ENCODE measurements at regions not wholly inside any gene's neighbourhood (a gene's known extent, or its start where the extent isn't known, plus 50 kb on each side); places are given as distances from the start of the nearest gene placed in this dataset.

GRCh38 chr4:24372341-24372740 lies 212.0 kb downstream of the DHX15 start:
- H3K4me3 ChIP-seq (ENCODE audit: low read depth, low read length), result no peak overlapping the region
- no peaks in the 10 kb centered on the region for H3K4me1 ChIP-seq
- DNase-seq, result no peak
- H3K9me3 ChIP-seq, result no peaks in the 10 kb centered on the region
- no peaks in the 10 kb centered on the region for H3K36me3 ChIP-seq
- no peaks in the 10 kb centered on the region; the same call in none of the 2 replicates for H3K27me3 ChIP-seq
- TF ChIP-seq, protein P1, sequence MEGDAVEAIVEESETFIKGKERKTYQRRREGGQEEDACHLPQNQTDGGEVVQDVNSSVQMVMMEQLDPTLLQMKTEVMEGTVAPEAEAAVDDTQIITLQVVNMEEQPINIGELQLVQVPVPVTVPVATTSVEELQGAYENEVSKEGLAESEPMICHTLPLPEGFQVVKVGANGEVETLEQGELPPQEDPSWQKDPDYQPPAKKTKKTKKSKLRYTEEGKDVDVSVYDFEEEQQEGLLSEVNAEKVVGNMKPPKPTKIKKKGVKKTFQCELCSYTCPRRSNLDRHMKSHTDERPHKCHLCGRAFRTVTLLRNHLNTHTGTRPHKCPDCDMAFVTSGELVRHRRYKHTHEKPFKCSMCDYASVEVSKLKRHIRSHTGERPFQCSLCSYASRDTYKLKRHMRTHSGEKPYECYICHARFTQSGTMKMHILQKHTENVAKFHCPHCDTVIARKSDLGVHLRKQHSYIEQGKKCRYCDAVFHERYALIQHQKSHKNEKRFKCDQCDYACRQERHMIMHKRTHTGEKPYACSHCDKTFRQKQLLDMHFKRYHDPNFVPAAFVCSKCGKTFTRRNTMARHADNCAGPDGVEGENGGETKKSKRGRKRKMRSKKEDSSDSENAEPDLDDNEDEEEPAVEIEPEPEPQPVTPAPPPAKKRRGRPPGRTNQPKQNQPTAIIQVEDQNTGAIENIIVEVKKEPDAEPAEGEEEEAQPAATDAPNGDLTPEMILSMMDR (IDR thresholded peaks at IDR 0.05; ENCODE audit: low read depth, low read length), result no peak

- Histone ChIP-seq H3K4me3 (ENCODE audit: low read depth, low read length) (no peak overlapping the region), H3K36me3 (no peaks in the 10 kb centered on the region), H3K4me1 (no peaks in the 10 kb centered on the region), H3K9me3 (no peaks in the 10 kb centered on the region), H3K27me3 (no peaks in the 10 kb centered on the region; the same call in 1 of the 2 replicates)
- TF ChIP-seq, protein P1 (IDR thresholded peaks at IDR 0.05; ENCODE audit: low read depth, low read length), result no peak
- no peak for DNase-seq
Observed at GRCh38 chr4:24370421-24370820, 213.9 kb downstream of the DHX15 start.

DNA sequence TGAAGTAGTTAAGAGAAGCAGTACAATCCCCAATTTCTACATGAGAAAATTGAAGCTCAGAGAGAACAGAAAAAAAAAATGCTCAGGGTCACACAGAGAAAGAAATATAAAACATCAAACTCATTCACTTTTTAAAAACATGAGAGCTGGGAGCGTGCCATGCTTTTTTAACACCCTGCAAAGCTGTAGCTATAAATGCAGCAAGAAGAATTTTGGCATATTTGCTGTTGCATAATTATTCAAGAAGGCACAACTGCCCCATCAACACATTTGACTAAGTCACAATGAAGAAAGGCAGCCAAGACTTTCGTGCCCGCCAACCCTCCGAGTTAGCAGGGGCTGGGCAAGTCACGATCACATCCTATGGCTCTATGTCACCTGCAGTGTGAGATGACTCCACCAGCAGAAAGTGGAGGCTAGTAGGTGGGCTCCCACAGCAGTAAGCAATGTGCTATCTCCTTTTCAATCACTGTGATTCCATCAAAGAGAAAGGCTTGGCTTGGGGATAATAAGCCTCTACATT lies 214.8 kb downstream of the DHX15 start:
- Histone ChIP-seq H3K27me3 (no peaks in the 10 kb centered on the region; the same call in 1 of the 2 replicates), H3K9me3 (no peaks in the 10 kb centered on the region), H3K4me3 (ENCODE audit: low read depth, low read length) (no peak overlapping the region), H3K36me3 (no peaks in the 10 kb centered on the region), H3K4me1 (no peaks in the 10 kb centered on the region)
- TF ChIP-seq, protein P1 (IDR thresholded peaks at IDR 0.05; ENCODE audit: low read depth, low read length), result no peak
- no peak for DNase-seq

DNA sequence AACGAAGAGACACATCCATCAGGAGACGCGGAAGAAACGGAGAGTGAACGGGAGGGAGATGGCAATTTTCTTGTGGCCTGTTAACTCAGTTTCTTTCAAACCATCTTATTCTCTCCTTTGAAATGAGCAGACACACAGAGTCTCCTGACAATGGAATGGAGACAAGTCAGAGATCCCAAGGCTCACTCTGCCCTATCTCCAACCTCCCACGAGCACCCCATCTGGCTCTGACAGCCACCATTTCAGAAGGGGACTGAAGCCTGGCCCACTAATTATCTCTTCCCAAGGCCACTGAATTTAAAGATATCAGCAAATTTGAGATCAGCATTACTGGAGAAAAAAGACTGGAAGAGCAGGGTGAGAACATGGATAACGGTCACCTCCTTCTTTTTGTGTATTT lies 215.6 kb downstream of the DHX15 start:
- H3K9me3 ChIP-seq, result no peaks in the 10 kb centered on the region
- H3K36me3 ChIP-seq, result no peaks in the 10 kb centered on the region
- DNase-seq, result no peak
- H3K27me3 ChIP-seq, result no peaks in the 10 kb centered on the region; the same call in 1 of the 2 replicates
- TF ChIP-seq, protein P1 (IDR thresholded peaks at IDR 0.05; ENCODE audit: low read depth, low read length), result no peak
- H3K4me1 ChIP-seq, result no peaks in the 10 kb centered on the region
- H3K4me3 ChIP-seq (ENCODE audit: low read depth, low read length), result no peak overlapping the region

DNA sequence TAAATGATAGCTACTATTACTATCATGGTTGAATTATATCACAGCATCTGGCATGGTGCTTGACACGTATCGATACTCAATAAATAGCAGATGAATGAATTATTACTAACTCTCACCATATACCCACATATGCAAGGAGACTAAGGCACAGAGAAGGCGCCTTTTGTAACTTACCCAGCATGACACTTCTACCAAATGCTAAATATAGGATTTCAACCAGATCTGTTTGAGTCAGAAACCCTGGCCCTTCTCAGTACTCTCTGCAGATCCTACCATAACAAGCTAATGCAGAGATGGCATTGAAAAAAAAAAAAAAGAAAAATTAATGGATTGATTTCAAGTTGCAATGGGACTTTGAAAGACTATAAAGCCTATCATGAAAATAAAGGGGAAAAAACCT lies 219.5 kb downstream of the DHX15 start:
- DNase-seq, result no peak
- H3K4me3 ChIP-seq (ENCODE audit: low read depth, low read length), result no peak overlapping the region
- TF ChIP-seq, protein P1 (IDR thresholded peaks at IDR 0.05; ENCODE audit: low read depth, low read length), result no peak
- H3K36me3 ChIP-seq, result no peaks in the 10 kb centered on the region
- H3K27me3 ChIP-seq, result no peaks in the 10 kb centered on the region; the same call in 1 of the 2 replicates
- H3K4me1 ChIP-seq, result no peaks in the 10 kb centered on the region
- H3K9me3 ChIP-seq, result no peaks in the 10 kb centered on the region

DNA sequence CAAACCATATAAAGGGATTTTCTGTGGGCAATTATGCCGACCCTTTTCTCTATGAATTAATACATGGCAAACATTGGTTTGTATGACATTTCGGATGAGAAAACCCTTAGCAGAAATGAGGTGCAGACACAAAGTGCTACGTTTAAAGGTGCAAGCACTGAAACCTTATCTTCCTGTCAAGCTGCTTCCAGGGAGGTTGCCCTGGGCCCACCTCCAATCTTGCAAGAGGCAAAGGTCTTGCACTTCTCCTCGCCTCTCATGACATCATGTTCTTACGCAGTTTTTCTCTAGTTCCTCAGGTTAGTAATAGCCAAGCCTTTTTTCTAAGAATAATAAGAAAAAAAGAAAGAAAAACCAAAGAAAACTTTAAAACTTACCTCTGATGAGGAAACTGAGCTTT lies 220.1 kb downstream of the DHX15 start:
- Histone ChIP-seq H3K27me3 (no peaks in the 10 kb centered on the region; the same call in 1 of the 2 replicates), H3K4me1 (no peaks in the 10 kb centered on the region), H3K4me3 (ENCODE audit: low read depth, low read length) (no peak overlapping the region), H3K36me3 (no peaks in the 10 kb centered on the region), H3K9me3 (no peaks in the 10 kb centered on the region)
- TF ChIP-seq, protein P1 (IDR thresholded peaks at IDR 0.05; ENCODE audit: low read depth, low read length), result no peak
- no peak for DNase-seq

All from BE2C (cell line).